ENCODE measurements at regions not wholly inside any gene's neighbourhood (a gene's known extent, or its start where the extent isn't known, plus 50 kb on each side); places are given as distances from the start of the nearest gene placed in this dataset.

DNA sequence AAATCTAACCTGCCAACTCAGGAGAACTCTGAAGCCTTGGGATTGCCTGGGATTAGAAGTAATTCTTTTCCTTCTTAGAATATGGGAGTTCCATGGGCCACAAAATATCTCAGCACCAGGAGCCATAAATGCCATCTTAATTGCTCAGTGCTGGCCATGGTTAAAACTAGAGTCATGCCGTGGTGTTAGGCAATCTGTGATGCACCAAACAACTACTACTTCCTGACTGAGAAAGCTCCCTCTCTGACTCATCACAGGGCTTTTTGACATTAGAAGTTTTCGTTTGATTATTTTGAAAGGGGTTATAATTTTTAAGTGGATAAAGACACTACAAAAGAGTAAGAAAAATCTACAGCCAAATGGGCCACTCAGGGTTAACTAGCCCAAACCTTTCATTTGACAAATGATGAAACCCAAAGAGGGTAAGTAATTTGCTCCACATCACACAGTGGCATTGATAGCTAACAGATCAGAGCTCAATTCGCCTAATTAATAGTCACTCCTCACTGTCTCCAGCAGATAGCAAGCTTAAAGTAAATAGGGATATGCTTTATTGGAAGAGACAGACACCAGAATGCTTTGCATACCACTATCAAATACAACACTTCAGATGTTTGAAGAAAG is 377.3 kb downstream of the EMP1 start (continued):
- TF ChIP-seq, protein P1, sequence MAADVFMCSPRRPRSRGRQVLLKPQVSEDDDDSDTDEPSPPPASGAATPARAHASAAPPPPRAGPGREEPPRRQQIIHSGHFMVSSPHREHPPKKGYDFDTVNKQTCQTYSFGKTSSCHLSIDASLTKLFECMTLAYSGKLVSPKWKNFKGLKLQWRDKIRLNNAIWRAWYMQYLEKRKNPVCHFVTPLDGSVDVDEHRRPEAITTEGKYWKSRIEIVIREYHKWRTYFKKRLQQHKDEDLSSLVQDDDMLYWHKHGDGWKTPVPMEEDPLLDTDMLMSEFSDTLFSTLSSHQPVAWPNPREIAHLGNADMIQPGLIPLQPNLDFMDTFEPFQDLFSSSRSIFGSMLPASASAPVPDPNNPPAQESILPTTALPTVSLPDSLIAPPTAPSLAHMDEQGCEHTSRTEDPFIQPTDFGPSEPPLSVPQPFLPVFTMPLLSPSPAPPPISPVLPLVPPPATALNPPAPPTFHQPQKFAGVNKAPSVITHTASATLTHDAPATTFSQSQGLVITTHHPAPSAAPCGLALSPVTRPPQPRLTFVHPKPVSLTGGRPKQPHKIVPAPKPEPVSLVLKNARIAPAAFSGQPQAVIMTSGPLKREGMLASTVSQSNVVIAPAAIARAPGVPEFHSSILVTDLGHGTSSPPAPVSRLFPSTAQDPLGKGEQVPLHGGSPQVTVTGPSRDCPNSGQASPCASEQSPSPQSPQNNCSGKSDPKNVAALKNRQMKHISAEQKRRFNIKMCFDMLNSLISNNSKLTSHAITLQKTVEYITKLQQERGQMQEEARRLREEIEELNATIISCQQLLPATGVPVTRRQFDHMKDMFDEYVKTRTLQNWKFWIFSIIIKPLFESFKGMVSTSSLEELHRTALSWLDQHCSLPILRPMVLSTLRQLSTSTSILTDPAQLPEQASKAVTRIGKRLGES (CRISPR knock-in tag; IDR thresholded peaks at IDR 0.05; ENCODE audit: borderline replicate concordance) = no peak

DNA sequence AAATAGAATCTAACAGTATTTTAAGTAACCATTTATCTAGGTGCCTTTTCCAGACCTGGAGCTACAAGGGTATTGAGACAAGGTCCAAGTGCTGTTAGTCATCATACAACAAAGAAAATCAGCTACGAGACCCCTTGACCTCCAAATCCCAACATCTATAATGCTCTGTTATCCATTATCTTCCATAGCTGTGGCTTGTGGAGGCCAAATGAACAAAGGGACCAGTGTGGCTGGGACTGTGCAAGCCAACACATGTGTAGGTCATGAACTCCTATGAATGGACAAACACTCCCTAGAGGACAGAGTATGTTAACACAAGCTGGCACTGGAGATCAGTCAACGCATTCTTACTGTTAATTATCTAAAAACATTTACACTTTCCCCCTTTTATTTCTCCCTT is 374.5 kb downstream of the EMP1 start:
- ATAC-seq = peak; percentile 97
- H2AFZ ChIP-seq (ENCODE audit: low read length) = no peak overlapping the region
- peak; percentile 83 for DNase-seq (ENCODE audit: low spot score)
- H3K27ac ChIP-seq (ENCODE audit: extremely low read length, insufficient read depth, low read length) = peak overlapping the region; percentile 75
- ChIA-PET POLR2A (interaction anchor here (1.3 kb wide), 1 partner anchor 10 kb away, joined by 8 read pairs; no protein-coding TSS in a partner anchor), CTCF (ENCODE audit: low intra/inter-chr PET ratio, low total read pairs) (no interaction called here)
- H3K36me3 ChIP-seq (replicated peaks in 1 of 2; ENCODE audit: control insufficient read depth in 1 of 2, insufficient read depth in 2 of 2, low read length in 2 of 2) = no peaks in the 10 kb centered on the region
- no peaks in the 10 kb centered on the region for H4K20me1 ChIP-seq (ENCODE audit: insufficient read depth, low read length)
- peak; percentile 54 for FAIRE-seq
- peak overlapping the region; percentile 50 for H3K9ac ChIP-seq (ENCODE audit: insufficient read depth, low read depth, low read length)
- intact Hi-C loops (cut with micrococcal nuclease; ENCODE audit: unreplicated experiment) = no loop called here
- H3K9me3 ChIP-seq (ENCODE audit: low read length) = no peaks in the 10 kb centered on the region
- no peaks in the 10 kb centered on the region for H3K27me3 ChIP-seq (ENCODE audit: control insufficient read depth in 1 of 2, insufficient read depth in 2 of 2, low read length in 2 of 2)
- WGBS (ENCODE audit: low lambda C conversion rate) = 0% methylated on average over 2 of the region's 2 CpGs
- in situ Hi-C loops (cut with HindIII; ENCODE audit: extremely low pct_ligation_motif_present, low pct_unique_long_range_greater_than_20kb) = no loop called here
- no peaks in the 10 kb centered on the region for H3K79me2 ChIP-seq (ENCODE audit: insufficient read depth, low read length)
- no TSS peak for BruUV-seq (replicated peaks)
- peaks cover 56% of the 10 kb centered on the region for H3K4me1 ChIP-seq (ENCODE audit: insufficient read depth, low read length)
- peak overlapping the region; percentile 53 for H3K4me2 ChIP-seq (ENCODE audit: low read depth, low read length)
- H3K4me3 ChIP-seq (replicated peaks in 1 of 3; ENCODE audit: insufficient read depth in 1 of 3, low read depth in 2 of 3, low read length in 3 of 3) = peak overlapping the region in 1 of 3 experiments; percentile 31; a peak in 1 of 6 replicates
- TF ChIP-seq PITX1 (CRISPR knock-in tag; IDR thresholded peaks at IDR 0.05) (peak; percentile 70), ISL2 (CRISPR knock-in tag; IDR thresholded peaks at IDR 0.05) (0 out of 2 replicates have a peak, but pooled peaks have one; percentile 16), MAX (IDR thresholded peaks at IDR 0.05) (peak; percentile 48; the same call in 1 of the 2 replicates), ONECUT2 (CRISPR knock-in tag; IDR thresholded peaks at IDR 0.05) (no peak), HMG20A (CRISPR knock-in tag; IDR thresholded peaks at IDR 0.05; ENCODE audit: borderline replicate concordance) (peak; percentile 83; the same call in 1 of the 2 replicates), HNF4A (CRISPR knock-in tag; IDR thresholded peaks at IDR 0.05) (0 out of 2 replicates have a peak, but pooled peaks have one; percentile 33), HIVEP1 (CRISPR knock-in tag; IDR thresholded peaks at IDR 0.05) (no peak), CEBPG (CRISPR knock-in tag; IDR thresholded peaks at IDR 0.05) (no peak), ISX (CRISPR knock-in tag; conservative IDR thresholded peaks at IDR 0.05) (no peak), SALL2 (CRISPR knock-in tag; IDR thresholded peaks at IDR 0.05) (no peak), EP300 (IDR thresholded peaks at IDR 0.05; ENCODE audit: low read depth in 2 of 2, low read length in 2 of 2) (peak in 1 of 2 experiments; percentile 90; a peak in 2 of 4 replicates), EP300 (CRISPR knock-in tag; IDR thresholded peaks at IDR 0.05; ENCODE audit: borderline replicate concordance) (no peak)
- TF ChIP-seq, protein P2, sequence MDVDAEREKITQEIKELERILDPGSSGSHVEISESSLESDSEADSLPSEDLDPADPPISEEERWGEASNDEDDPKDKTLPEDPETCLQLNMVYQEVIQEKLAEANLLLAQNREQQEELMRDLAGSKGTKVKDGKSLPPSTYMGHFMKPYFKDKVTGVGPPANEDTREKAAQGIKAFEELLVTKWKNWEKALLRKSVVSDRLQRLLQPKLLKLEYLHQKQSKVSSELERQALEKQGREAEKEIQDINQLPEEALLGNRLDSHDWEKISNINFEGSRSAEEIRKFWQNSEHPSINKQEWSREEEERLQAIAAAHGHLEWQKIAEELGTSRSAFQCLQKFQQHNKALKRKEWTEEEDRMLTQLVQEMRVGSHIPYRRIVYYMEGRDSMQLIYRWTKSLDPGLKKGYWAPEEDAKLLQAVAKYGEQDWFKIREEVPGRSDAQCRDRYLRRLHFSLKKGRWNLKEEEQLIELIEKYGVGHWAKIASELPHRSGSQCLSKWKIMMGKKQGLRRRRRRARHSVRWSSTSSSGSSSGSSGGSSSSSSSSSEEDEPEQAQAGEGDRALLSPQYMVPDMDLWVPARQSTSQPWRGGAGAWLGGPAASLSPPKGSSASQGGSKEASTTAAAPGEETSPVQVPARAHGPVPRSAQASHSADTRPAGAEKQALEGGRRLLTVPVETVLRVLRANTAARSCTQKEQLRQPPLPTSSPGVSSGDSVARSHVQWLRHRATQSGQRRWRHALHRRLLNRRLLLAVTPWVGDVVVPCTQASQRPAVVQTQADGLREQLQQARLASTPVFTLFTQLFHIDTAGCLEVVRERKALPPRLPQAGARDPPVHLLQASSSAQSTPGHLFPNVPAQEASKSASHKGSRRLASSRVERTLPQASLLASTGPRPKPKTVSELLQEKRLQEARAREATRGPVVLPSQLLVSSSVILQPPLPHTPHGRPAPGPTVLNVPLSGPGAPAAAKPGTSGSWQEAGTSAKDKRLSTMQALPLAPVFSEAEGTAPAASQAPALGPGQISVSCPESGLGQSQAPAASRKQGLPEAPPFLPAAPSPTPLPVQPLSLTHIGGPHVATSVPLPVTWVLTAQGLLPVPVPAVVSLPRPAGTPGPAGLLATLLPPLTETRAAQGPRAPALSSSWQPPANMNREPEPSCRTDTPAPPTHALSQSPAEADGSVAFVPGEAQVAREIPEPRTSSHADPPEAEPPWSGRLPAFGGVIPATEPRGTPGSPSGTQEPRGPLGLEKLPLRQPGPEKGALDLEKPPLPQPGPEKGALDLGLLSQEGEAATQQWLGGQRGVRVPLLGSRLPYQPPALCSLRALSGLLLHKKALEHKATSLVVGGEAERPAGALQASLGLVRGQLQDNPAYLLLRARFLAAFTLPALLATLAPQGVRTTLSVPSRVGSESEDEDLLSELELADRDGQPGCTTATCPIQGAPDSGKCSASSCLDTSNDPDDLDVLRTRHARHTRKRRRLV (CRISPR knock-in tag; IDR thresholded peaks at IDR 0.05) = no peak

All from HepG2 (cell line).